Stomach (tissue), 8 donors: ENCODE measurements at regions not wholly inside any gene's neighbourhood (a gene's known extent, or its start where the extent isn't known, plus 50 kb on each side); places are given as distances from the start of the nearest gene placed in this dataset.

Experiments
- DNase-seq, 2 donors: peaks; one replicate each; pipeline versions ENCODE4 v3.0.0 to v3.0.0-alpha.2; 2013 to 2019
- H3K27ac ChIP-seq, 5 donors: fragments of 200-600 bp in 4 of 5; sonication (generic) in 4 of 5; one replicate each; pipeline ENCODE4 v1.5.1; 2013 to 2019; ENCODE audit warnings: mild to moderate bottlenecking in 1 of 5, moderate library complexity in 1 of 5
- H3K27me3 ChIP-seq, 3 donors: fragments of 200-600 bp; sonication (generic); one replicate each; pipeline ENCODE4 v1.5.1; 2017 to 2019; ENCODE audit warnings: mixed run types in 1 of 3
- H3K36me3 ChIP-seq, 4 donors: fragments of 200-600 bp; sonication (generic); 1 replicate in 3 of 4; 2 replicates in 1 of 4; pipeline ENCODE4 v1.5.1; 2016 to 2019
- H3K4me1 ChIP-seq, 4 donors: fragments of 200-600 bp; sonication (generic); one replicate each; pipeline ENCODE4 v1.5.1; 2016 to 2019
- H3K4me3 ChIP-seq, 4 donors: fragments of 200-600 bp; sonication (generic) in 3 of 4; one replicate each; pipeline ENCODE4 v1.5.1; 2016 to 2019; ENCODE audit warnings: mild to moderate bottlenecking in 1 of 4
- H3K9me3 ChIP-seq, 4 donors: fragments of 200-600 bp; sonication (generic); one replicate each; pipeline ENCODE4 v1.5.1; 2016 to 2019
- CTCF ChIP-seq, 7 experiments: fragments of 450-650 bp in 4 of 7; fragments of 200-600 bp in 3 of 7; sonication (generic) in 3 of 7; IDR thresholded peaks; one replicate each; pipeline ENCODE4 v1.5.1; 2016 to 2019; ENCODE audit warnings: antibody characterized with exemption in 7 of 7, control low read depth in 2 of 7, mild to moderate bottlenecking in 1 of 7
- EP300 ChIP-seq: sonication (generic); formaldehyde crosslinking; IDR thresholded peaks from one replicate; pipeline ENCODE4 v1.6.1; 2017; ENCODE audit warnings: antibody characterized with exemption
- POLR2A ChIP-seq, 4 donors: fragments of 450-650 bp; IDR thresholded peaks; one replicate each; pipeline ENCODE4 v1.6.1; 2016; ENCODE audit warnings: antibody characterized with exemption in 4 of 4, control low read depth in 2 of 4, mild to moderate bottlenecking in 1 of 4, moderate library complexity in 1 of 4
- POLR2AphosphoS5 ChIP-seq, 3 donors: sonication (generic); formaldehyde crosslinking; IDR thresholded peaks; one replicate each; pipeline ENCODE4 v1.6.1; 2016; ENCODE audit warnings: antibody characterized with exemption in 3 of 3
- WGBS, 5 donors: extraction: QIAGEN DNeasy Blood & Tissue Kit in 3 of 5; methylation state at CpG; one replicate each; pipeline versions ENCODE4 v1.1.5 to v1.1.7; 2013 to 2018; 5-methylcytosine and 5-hydroxymethylcytosine counted together
- intact Hi-C: fragments of 100-400 bp; cut with DNase I; formaldehyde crosslinking; loops from one replicate; pipeline ENCODE4 v1.15.1; 2023; ENCODE audit warnings: low total_unique reads
- donor health status: healthy with polysubstance abuse.
- donor health status: Bipolar disorder and iron deficiency.
- donor health status: healthy.

- Histone ChIP-seq H3K4me3 (no peak overlapping the region), H3K4me1 (no peaks in the 10 kb centered on the region), H3K9me3 (no peaks in the 10 kb centered on the region), H3K36me3 (no peaks in the 10 kb centered on the region), H3K27ac (no peak overlapping the region), H3K27me3 (peaks cover 0 to 28% (median 0%) of the 10 kb centered on the region in 3 donors)
- 81 to 89% (median 85%) methylated on average over 9 to 10 of the region's 10 CpGs for WGBS, 5 donors
- peak in 1 of 2 donors; percentile 16 for DNase-seq
- intact Hi-C loops, result no loop called here
- TF ChIP-seq POLR2AphosphoS5 (IDR thresholded peaks at IDR 0.05), result no peak
- TF ChIP-seq POLR2A (IDR thresholded peaks at IDR 0.05), result no peak
- no peak for TF ChIP-seq EP300
- TF ChIP-seq CTCF (IDR thresholded peaks at IDR 0.05), result no peak
These were observed 575.5 kb downstream of the PTPRU start for GRCh38 chr1:29811727-29812407.

GRCh38 chr1:29811247-29811646 is 574.9 kb downstream of the PTPRU start:
- Histone ChIP-seq H3K4me3 (no peak overlapping the region), H3K36me3 (no peaks in the 10 kb centered on the region), H3K27me3 (peaks cover 0 to 28% (median 0%) of the 10 kb centered on the region in 3 donors), H3K27ac (no peak overlapping the region), H3K9me3 (no peaks in the 10 kb centered on the region), H3K4me1 (no peaks in the 10 kb centered on the region)
- DNase-seq, result peak in 1 of 2 donors; percentile 14
- intact Hi-C loops, result no loop called here
- 44 to 68% (median 57%) methylated on average over 7 of the region's 7 CpGs for WGBS, 5 donors
- TF ChIP-seq EP300 (no peak), CTCF (IDR thresholded peaks at IDR 0.05) (no peak), POLR2AphosphoS5 (IDR thresholded peaks at IDR 0.05) (no peak), POLR2A (IDR thresholded peaks at IDR 0.05) (no peak)

GRCh38 chr1:29810121-29811120 is 574.1 kb downstream of the PTPRU start:
- H3K9me3 ChIP-seq, result no peaks in the 10 kb centered on the region
- TF ChIP-seq EP300 (no peak), POLR2AphosphoS5 (IDR thresholded peaks at IDR 0.05) (no peak), POLR2A (IDR thresholded peaks at IDR 0.05) (no peak), CTCF (IDR thresholded peaks at IDR 0.05) (no peak)
- no peak overlapping the region for H3K4me3 ChIP-seq
- intact Hi-C loops, result no loop called here
- H3K4me1 ChIP-seq, result no peaks in the 10 kb centered on the region
- 84 to 87% (median 86%) methylated on average over 17 to 22 of the region's 22 CpGs for whole genome bisulfite sequencing, 5 donors
- H3K27ac ChIP-seq, result no peak overlapping the region
- no peaks in the 10 kb centered on the region for H3K36me3 ChIP-seq
- DNase-seq, result peak in 1 of 2 donors; percentile 18
- peaks cover 0 to 32% (median 0%) of the 10 kb centered on the region in 3 donors for H3K27me3 ChIP-seq

- Histone ChIP-seq H3K9me3 (no peaks in the 10 kb centered on the region), H3K27ac (no peak overlapping the region), H3K36me3 (no peaks in the 10 kb centered on the region), H3K27me3 (peaks cover 0 to 39% (median 6%) of the 10 kb centered on the region in 3 donors), H3K4me3 (no peak overlapping the region), H3K4me1 (no peaks in the 10 kb centered on the region)
- intact Hi-C loops, result no loop called here
- peak in 1 of 2 donors; percentile 16 for DNase-seq
- no peak for TF ChIP-seq POLR2A (IDR thresholded peaks at IDR 0.05)
- no peak for TF ChIP-seq CTCF (IDR thresholded peaks at IDR 0.05)
- no peak for TF ChIP-seq POLR2AphosphoS5 (IDR thresholded peaks at IDR 0.05)
- no peak for TF ChIP-seq EP300
- WGBS, 5 donors, result 63 to 71% (median 65%) methylated on average over 16 of the region's 16 CpGs
These were observed 573.3 kb downstream of the PTPRU start for GRCh38 chr1:29809446-29810120.
